HL-60 (cell line): ENCODE measurements at regions not wholly inside any gene's neighbourhood (a gene's known extent, or its start where the extent isn't known, plus 50 kb on each side); places are given as distances from the start of the nearest gene placed in this dataset.

Experiments
- DNase-seq, 2 experiments: peaks; one replicate each; pipeline ENCODE4 v3.0.0-alpha.2; 2010 to 2020; ENCODE audit warnings: low read depth in 1 of 2, low spot score in 1 of 2
- H3K27ac ChIP-seq: fragments of 250-450 bp; sonication (Bioruptor Pico); replicated peaks from 2 replicates; pipeline ENCODE4 v1.5.1; 2020; ENCODE audit warnings: mild to moderate bottlenecking, moderate library complexity
- H3K27me3 ChIP-seq: fragments of 250-450 bp; sonication (Bioruptor Pico); 2 replicates; pipeline ENCODE4 v1.5.1; 2021; ENCODE audit warnings: mild to moderate bottlenecking, moderate library complexity; ENCODE audit not compliant: insufficient read depth, poor library complexity, severe bottlenecking
- H3K4me3 ChIP-seq: replicated peaks from 2 replicates; pipeline ENCODE4 v1.5.1; 2011; ENCODE audit warnings: mild to moderate bottlenecking, control low read depth, low read length; ENCODE audit not compliant: insufficient read depth
- GABPA ChIP-seq: IDR thresholded peaks from 2 replicates; pipeline ENCODE4 v1.6.1; 2012; ENCODE audit warnings: low read depth
- POLR2AphosphoS5 ChIP-seq: IDR thresholded peaks from 2 replicates; pipeline ENCODE4 v1.6.1; 2012; ENCODE audit warnings: low read depth
- SPI1 ChIP-seq: IDR thresholded peaks from 2 replicates; pipeline ENCODE4 v1.6.1; 2012; ENCODE audit warnings: low read depth, mild to moderate bottlenecking, borderline replicate concordance
- TF ChIP-seq, protein P1 (sequence below): IDR thresholded peaks from 2 replicates; pipeline ENCODE4 v1.6.1; 2012; ENCODE audit warnings: low read depth; ENCODE audit not compliant: insufficient replicate concordance
- TF ChIP-seq, protein P2 (sequence below): IDR thresholded peaks from one replicate; pipeline ENCODE4 v1.5.1; 2011; ENCODE audit warnings: low read length, control low read depth, inconsistent platforms; ENCODE audit not compliant: insufficient read depth

DNA sequence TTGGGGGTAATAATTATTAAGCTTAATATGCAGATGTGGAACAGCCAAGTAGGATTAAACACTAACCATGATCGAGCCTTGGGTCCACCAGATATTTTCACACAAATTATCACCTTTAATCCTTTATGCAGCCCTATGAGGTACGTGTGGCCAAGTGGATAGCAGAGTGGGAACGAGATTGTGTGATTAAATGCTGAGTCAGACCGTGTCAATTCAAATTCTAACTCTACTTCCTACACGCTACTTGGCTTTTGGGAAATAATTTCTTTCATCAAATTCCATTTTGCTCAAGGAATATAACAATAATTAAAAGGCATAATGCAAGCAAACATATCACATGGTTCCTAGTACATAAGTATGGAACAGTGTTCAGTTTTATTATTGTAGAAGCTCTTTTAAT is 329.2 kb downstream of the CBLN4 start:
- Histone ChIP-seq H3K27me3 (no peaks in the 10 kb centered on the region), H3K4me3 (no peak overlapping the region), H3K27ac (no peak overlapping the region)
- DNase-seq = no peak
- TF ChIP-seq POLR2AphosphoS5 = no peak
- TF ChIP-seq SPI1 = no peak
- no peak for TF ChIP-seq GABPA
- TF ChIP-seq, protein P1, sequence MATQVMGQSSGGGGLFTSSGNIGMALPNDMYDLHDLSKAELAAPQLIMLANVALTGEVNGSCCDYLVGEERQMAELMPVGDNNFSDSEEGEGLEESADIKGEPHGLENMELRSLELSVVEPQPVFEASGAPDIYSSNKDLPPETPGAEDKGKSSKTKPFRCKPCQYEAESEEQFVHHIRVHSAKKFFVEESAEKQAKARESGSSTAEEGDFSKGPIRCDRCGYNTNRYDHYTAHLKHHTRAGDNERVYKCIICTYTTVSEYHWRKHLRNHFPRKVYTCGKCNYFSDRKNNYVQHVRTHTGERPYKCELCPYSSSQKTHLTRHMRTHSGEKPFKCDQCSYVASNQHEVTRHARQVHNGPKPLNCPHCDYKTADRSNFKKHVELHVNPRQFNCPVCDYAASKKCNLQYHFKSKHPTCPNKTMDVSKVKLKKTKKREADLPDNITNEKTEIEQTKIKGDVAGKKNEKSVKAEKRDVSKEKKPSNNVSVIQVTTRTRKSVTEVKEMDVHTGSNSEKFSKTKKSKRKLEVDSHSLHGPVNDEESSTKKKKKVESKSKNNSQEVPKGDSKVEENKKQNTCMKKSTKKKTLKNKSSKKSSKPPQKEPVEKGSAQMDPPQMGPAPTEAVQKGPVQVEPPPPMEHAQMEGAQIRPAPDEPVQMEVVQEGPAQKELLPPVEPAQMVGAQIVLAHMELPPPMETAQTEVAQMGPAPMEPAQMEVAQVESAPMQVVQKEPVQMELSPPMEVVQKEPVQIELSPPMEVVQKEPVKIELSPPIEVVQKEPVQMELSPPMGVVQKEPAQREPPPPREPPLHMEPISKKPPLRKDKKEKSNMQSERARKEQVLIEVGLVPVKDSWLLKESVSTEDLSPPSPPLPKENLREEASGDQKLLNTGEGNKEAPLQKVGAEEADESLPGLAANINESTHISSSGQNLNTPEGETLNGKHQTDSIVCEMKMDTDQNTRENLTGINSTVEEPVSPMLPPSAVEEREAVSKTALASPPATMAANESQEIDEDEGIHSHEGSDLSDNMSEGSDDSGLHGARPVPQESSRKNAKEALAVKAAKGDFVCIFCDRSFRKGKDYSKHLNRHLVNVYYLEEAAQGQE = no peak
- TF ChIP-seq, protein P2, sequence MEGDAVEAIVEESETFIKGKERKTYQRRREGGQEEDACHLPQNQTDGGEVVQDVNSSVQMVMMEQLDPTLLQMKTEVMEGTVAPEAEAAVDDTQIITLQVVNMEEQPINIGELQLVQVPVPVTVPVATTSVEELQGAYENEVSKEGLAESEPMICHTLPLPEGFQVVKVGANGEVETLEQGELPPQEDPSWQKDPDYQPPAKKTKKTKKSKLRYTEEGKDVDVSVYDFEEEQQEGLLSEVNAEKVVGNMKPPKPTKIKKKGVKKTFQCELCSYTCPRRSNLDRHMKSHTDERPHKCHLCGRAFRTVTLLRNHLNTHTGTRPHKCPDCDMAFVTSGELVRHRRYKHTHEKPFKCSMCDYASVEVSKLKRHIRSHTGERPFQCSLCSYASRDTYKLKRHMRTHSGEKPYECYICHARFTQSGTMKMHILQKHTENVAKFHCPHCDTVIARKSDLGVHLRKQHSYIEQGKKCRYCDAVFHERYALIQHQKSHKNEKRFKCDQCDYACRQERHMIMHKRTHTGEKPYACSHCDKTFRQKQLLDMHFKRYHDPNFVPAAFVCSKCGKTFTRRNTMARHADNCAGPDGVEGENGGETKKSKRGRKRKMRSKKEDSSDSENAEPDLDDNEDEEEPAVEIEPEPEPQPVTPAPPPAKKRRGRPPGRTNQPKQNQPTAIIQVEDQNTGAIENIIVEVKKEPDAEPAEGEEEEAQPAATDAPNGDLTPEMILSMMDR = no peak

DNA sequence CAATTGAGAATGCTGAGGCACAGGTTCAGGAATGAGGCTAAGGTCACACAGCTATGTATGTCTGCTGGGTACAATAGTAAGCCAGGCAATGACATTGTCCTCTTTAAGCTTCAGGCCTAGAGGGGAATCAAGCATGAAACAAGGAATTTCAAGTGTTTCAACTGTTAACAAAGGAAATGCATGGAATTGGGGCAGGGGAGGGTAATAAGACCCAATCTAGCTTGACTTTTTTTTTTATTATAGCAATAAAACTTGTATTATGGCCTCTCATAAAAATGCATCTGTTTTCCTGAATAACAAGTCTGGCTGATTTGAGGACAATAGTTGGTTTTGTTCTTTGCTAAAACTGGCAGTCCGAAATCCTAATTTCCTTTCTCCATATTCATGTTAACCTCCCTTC is 336.7 kb downstream of the CBLN4 start:
- no peak for DNase-seq
- TF ChIP-seq, protein P2 = no peak
- TF ChIP-seq, protein P1 = no peak
- TF ChIP-seq GABPA = no peak
- Histone ChIP-seq H3K4me3 (no peak overlapping the region), H3K27me3 (no peaks in the 10 kb centered on the region), H3K27ac (no peak overlapping the region)

DNA sequence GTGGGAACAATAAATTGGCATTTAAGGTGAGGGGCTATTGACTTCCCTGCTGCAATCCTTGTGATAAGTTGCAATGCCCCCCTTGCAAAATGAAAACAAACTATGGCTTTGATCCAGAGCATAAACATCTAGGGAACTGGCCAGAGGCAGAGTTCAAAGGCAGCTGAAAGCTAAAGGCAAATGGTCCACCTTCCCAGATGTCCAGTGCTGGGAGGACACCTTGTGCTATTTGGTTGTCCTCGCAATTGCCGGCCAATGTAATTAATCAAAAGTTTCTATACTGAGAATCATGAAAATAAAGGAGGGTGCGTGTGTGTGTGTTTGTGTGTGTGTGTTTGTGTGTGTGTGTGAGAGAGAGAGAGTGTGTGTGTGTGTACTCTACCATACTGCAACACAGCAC is 337.4 kb downstream of the CBLN4 start:
- no peaks in the 10 kb centered on the region for H3K27me3 ChIP-seq
- no peak overlapping the region for H3K27ac ChIP-seq
- H3K4me3 ChIP-seq = no peak overlapping the region
- DNase-seq = no peak
- TF ChIP-seq, protein P1 = no peak
- TF ChIP-seq, protein P2 = no peak
- no peak for TF ChIP-seq POLR2AphosphoS5
- TF ChIP-seq SPI1 = no peak
- TF ChIP-seq GABPA = no peak
